Endothelial cell (in vitro differentiated cells): ENCODE measurements at regions not wholly inside any gene's neighbourhood (a gene's known extent, or its start where the extent isn't known, plus 50 kb on each side); places are given as distances from the start of the nearest gene placed in this dataset.

ENCODE experiments used
- DNase-seq: peaks from one replicate; pipeline ENCODE4 v3.0.0; 2021; ENCODE audit warnings: low spot score
- H3K27ac Mint-ChIP-seq: one replicate; pipeline ENCODE4 v1.8.0; 2021; ENCODE audit warnings: mixed read lengths, inconsistent platforms; ENCODE audit not compliant: unreplicated experiment
- H3K27me3 Mint-ChIP-seq: one replicate; pipeline ENCODE4 v1.8.0; 2021; ENCODE audit warnings: mild to moderate bottlenecking, moderate library complexity, mixed read lengths, inconsistent platforms; ENCODE audit not compliant: unreplicated experiment
- H3K36me3 Mint-ChIP-seq: one replicate; pipeline ENCODE4 v1.8.0; 2021; ENCODE audit warnings: mild to moderate bottlenecking, low read depth, mixed read lengths, inconsistent platforms; ENCODE audit not compliant: unreplicated experiment
- H3K4me1 Mint-ChIP-seq: one replicate; pipeline ENCODE4 v1.8.0; 2021; ENCODE audit warnings: mild to moderate bottlenecking, mixed read lengths, inconsistent platforms; ENCODE audit not compliant: unreplicated experiment
- H3K4me3 Mint-ChIP-seq: one replicate; pipeline ENCODE4 v1.8.0; 2021; ENCODE audit warnings: mild to moderate bottlenecking, mixed read lengths, inconsistent platforms; ENCODE audit not compliant: unreplicated experiment
- H3K9me3 Mint-ChIP-seq: one replicate; pipeline ENCODE4 v1.8.0; 2021; ENCODE audit warnings: mixed read lengths, inconsistent platforms; ENCODE audit not compliant: unreplicated experiment
- CTCF ChIP-seq: fragments of 200-600 bp; sonication (generic); IDR thresholded peaks from one replicate; pipeline ENCODE4 v1.5.0; 2021; ENCODE audit warnings: antibody characterized with exemption; ENCODE audit not compliant: unreplicated experiment

DNA sequence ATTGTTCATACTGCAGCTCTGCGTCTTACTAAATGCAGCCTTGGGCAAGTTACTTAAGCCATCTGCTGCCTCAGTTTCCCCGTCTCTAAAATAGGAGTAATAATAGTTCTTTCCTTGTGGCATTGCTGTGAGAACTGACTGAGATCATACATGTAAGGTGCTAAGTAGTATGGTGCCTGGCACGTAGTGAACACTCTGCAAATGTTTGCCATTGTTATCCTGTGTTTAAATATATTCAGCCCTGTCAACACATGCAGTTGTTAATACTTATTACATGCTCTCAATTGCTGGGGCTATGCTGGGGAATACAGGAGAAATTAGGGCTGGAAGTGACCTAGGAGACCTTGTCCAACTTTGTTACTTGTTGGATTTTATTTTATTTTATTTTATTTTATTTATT is 105.2 kb upstream of the RAI14 start:
- no peak overlapping the region for H3K27ac Mint-ChIP-seq
- no peak for TF ChIP-seq CTCF
- DNase-seq: no peak
- H3K9me3 Mint-ChIP-seq: peaks cover 3% of the 10 kb centered on the region
- H3K4me3 Mint-ChIP-seq: no peak overlapping the region
- no peaks in the 10 kb centered on the region for H3K27me3 Mint-ChIP-seq
- no peaks in the 10 kb centered on the region for H3K4me1 Mint-ChIP-seq
- H3K36me3 Mint-ChIP-seq: peaks cover 11% of the 10 kb centered on the region

GRCh38 chr5:34551911-34552433 is 104.2 kb upstream of the RAI14 start:
- Mint-ChIP-seq H3K4me3 (no peak overlapping the region), H3K4me1 (no peaks in the 10 kb centered on the region), H3K9me3 (no peaks in the 10 kb centered on the region), H3K27ac (no peak overlapping the region), H3K27me3 (no peaks in the 10 kb centered on the region), H3K36me3 (peaks cover 8% of the 10 kb centered on the region)
- no peak for DNase-seq
- TF ChIP-seq CTCF: no peak

DNA sequence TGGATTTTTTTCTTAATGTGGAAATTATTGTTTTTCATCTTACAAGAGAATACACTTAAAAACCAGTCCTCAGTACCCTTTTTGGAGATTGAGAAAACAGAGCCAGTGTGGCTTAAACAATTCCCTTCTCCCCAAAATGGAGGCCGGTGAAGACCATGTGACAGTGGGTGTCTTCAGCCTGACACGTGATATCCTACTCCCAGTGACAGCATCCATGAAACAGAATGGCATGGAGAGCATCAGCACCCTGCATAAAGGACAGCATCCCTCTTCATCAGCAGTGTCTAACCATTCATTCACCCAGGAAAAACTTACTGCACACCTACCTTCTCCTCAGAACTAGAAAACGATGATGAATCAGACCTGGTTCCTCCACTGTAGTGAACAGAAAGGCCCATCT is 103.4 kb upstream of the RAI14 start:
- Mint-ChIP-seq H3K4me1 (no peaks in the 10 kb centered on the region), H3K27me3 (no peaks in the 10 kb centered on the region), H3K9me3 (no peaks in the 10 kb centered on the region), H3K36me3 (peaks cover 4% of the 10 kb centered on the region), H3K27ac (no peak overlapping the region), H3K4me3 (no peak overlapping the region)
- TF ChIP-seq CTCF: no peak
- DNase-seq: no peak

DNA sequence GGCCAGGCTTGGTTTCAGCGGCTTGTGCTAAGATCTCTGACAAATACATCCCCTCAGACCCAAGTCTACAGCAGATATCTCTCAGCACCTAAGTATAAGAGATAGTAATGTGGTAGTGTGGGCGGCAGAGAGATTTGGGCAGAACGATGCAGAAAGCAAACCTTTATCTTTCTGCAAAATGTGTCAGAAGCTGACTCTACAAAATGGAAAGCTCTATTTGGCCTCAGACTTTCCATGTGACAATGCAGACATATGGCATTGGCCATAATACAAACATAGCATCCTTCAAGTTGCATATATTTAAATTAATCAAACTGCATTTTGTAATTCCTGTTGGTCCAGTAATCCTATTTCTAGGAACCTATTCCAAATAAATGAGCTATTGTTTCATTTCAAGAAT is 102.5 kb upstream of the RAI14 start:
- no peaks in the 10 kb centered on the region for H3K27me3 Mint-ChIP-seq

DNA sequence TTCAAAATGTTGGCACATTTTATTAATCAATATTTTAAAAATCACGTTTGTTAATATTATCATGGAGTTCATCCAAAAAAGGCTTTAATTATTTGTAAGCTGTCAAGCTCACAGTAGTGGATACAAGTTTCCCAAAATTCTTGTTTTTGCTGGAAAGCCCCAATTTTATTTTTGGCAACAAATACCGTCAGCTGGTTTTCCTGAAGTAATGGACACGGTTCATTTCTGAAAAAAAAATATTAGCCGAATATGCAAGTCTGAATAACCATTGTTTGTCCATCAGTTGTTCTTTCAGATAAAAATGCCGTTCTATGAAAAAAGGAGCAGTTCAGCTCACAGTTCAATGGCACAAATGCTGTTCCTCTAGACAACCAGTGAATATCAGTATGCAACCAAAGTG is 101.5 kb upstream of the RAI14 start:
- TF ChIP-seq CTCF: no peak
- H3K27me3 Mint-ChIP-seq: no peaks in the 10 kb centered on the region
- no peaks in the 10 kb centered on the region for H3K4me1 Mint-ChIP-seq
- H3K4me3 Mint-ChIP-seq: no peak overlapping the region
- H3K36me3 Mint-ChIP-seq: no peaks in the 10 kb centered on the region
- no peaks in the 10 kb centered on the region for H3K9me3 Mint-ChIP-seq
- no peak for DNase-seq
- no peak overlapping the region for H3K27ac Mint-ChIP-seq

More for the DNA sequence above, 102.5 kb upstream of the RAI14 start:
- no peak for TF ChIP-seq CTCF
- no peaks in the 10 kb centered on the region for H3K9me3 Mint-ChIP-seq
- no peaks in the 10 kb centered on the region for H3K36me3 Mint-ChIP-seq
- no peak overlapping the region for H3K4me3 Mint-ChIP-seq
- no peaks in the 10 kb centered on the region for H3K4me1 Mint-ChIP-seq
- H3K27ac Mint-ChIP-seq: no peak overlapping the region
- DNase-seq: no peak
